ENCODE measurements at regions not wholly inside any gene's neighbourhood (a gene's known extent, or its start where the extent isn't known, plus 50 kb on each side); places are given as distances from the start of the nearest gene placed in this dataset.

DNA sequence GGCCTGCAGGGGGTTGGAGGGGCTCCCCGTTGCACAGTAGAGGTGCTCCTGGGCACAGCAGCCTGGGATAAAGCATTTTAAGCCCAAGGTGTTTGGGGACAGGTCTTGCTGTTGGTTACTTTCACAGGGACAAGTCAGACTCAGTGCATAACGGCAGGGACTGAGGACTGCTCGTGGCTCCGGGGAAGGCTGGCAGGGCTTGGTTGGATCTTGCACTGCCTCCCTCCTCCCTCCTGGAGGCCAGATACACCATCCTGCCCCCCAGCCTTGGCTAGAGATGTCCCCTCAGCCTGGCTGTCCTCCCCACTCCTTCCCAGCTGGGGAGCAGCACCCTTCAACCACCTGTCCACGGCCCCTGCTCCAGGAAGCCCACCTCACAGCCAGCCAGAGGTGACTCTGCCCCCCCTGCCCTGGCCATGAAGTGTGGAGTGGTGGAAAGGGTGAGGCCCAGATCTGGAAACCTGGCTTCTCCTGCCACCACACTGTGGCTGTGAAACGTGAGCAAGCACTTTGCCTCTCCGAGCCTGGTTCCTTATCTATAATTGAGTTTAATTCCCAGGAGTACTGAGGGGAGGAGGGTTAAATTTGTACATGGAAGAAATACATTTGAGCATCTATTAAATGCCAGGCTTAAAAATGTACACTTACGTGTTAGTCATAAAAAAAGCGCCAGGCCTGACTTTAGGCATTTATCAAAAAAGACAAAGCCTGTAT is 67.1 kb upstream of the TAF1B start:
- intact Hi-C loops (cut with DNase I; ENCODE audit: low total_unique reads) = no loop called here
- no peak overlapping the region for H3K4me3 ChIP-seq
- peak in 1 of 2 donors; percentile 50 for DNase-seq

DNA sequence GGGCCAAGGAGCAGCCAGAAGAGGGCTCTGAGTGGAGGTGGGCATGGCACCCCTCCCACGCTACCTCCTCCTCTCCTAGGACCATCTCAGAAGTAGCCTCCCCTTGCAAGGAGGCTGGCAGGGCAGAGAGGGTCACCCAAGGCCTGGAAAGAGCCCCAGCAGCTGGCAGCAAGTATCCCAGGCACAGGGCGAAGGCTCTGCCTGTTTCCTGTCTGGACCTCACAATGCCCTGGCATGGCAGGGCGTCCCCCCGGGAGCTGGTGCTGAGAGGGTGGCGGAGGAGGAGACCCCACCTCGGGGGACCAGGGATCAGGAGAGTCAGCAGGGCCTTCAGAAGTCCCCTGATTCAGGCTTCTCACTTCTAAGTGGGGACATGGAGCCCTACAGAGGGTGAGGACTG is 66.2 kb upstream of the TAF1B start:
- no peaks in the 10 kb centered on the region for H3K27me3 ChIP-seq
- no peaks in the 10 kb centered on the region for H3K9me3 ChIP-seq
- H3K27ac ChIP-seq = no peak overlapping the region
- peaks cover 0 to under 1% (median 0%) of the 10 kb centered on the region in 4 donors for H3K4me1 ChIP-seq
- TF ChIP-seq, protein P1, sequence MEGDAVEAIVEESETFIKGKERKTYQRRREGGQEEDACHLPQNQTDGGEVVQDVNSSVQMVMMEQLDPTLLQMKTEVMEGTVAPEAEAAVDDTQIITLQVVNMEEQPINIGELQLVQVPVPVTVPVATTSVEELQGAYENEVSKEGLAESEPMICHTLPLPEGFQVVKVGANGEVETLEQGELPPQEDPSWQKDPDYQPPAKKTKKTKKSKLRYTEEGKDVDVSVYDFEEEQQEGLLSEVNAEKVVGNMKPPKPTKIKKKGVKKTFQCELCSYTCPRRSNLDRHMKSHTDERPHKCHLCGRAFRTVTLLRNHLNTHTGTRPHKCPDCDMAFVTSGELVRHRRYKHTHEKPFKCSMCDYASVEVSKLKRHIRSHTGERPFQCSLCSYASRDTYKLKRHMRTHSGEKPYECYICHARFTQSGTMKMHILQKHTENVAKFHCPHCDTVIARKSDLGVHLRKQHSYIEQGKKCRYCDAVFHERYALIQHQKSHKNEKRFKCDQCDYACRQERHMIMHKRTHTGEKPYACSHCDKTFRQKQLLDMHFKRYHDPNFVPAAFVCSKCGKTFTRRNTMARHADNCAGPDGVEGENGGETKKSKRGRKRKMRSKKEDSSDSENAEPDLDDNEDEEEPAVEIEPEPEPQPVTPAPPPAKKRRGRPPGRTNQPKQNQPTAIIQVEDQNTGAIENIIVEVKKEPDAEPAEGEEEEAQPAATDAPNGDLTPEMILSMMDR (IDR thresholded peaks at IDR 0.05) = no peak
- intact Hi-C loops (cut with DNase I; ENCODE audit: low total_unique reads) = no loop called here
- no peaks in the 10 kb centered on the region for H3K36me3 ChIP-seq
- H3K4me3 ChIP-seq = no peak overlapping the region
- DNase-seq = peak in 1 of 2 donors; percentile 45

More for the DNA sequence above, 67.1 kb upstream of the TAF1B start:
- Histone ChIP-seq H3K4me1 (peaks cover 0 to 10% (median 6%) of the 10 kb centered on the region in 4 donors), H3K27me3 (no peaks in the 10 kb centered on the region), H3K9me3 (no peaks in the 10 kb centered on the region), H3K27ac (no peak overlapping the region), H3K36me3 (no peaks in the 10 kb centered on the region)
- TF ChIP-seq, protein P1 (IDR thresholded peaks at IDR 0.05) = no peak

DNA sequence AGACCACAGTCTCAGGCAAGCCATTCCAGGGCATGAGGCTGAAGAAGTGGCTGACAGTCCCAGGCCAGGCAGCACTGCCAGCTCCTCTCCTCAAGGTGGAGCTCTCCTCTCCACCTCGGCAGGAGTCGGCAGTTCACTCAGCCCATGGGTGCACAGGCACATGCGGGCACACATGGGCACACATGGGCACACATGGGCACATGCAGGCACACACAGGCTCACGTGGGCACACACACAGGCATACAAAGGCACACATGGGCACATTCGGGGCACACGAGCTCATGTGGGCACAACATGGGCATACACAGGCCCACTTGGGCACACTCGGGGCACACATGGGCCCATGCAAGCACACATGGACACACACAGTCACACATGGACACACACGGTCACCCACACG is 65.3 kb upstream of the TAF1B start:
- H3K4me3 ChIP-seq = no peak overlapping the region
- no peaks in the 10 kb centered on the region for H3K4me1 ChIP-seq
- DNase-seq = peak in 1 of 2 donors; percentile 56
- H3K27me3 ChIP-seq = no peaks in the 10 kb centered on the region
- TF ChIP-seq, protein P1 (IDR thresholded peaks at IDR 0.05) = no peak
- H3K27ac ChIP-seq = no peak overlapping the region
- no peaks in the 10 kb centered on the region for H3K36me3 ChIP-seq
- intact Hi-C loops (cut with DNase I; ENCODE audit: low total_unique reads) = no loop called here
- H3K9me3 ChIP-seq = no peaks in the 10 kb centered on the region

DNA sequence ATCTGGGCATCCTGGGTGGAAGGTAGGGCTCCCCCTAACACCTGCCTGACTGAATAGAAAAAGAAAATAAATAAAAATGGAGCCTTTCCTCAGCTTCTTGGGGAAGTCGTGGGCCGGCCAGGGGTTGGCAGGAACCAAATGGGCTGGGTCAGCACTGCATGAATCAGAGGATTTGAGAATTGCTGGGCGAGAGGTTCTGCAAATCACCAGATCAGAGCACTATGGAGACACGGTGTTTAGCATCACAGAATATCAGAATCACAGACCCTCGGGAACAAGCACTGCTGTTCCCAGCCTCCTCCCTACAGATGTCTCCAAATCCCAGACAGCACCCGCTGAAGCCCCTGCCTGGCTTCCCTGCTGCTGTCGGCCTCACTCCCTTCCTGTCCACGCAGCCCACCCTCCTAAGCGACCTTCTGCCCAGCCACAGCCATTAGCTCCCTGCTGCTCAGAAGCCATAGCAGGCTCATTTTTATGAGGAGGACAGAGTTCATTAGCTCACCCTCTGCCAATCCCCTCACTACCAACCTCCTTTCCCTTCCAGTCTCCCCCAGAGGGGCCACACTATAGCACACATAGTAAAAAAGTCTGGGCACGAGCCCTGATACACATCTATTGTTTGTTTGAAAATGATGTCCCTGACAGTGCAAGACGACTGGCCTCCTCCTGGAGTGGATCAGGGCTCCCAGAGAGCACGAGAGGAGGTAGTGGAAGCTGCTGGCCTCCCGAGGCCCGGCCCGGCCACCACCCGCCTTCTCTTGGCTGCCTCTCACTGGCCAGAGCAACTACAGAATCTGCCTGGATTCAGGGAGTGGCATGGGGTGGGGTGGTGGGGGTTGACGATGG is 64.6 kb upstream of the TAF1B start:
- Histone ChIP-seq H3K4me1 (no peaks in the 10 kb centered on the region), H3K27ac (no peak overlapping the region), H3K36me3 (no peaks in the 10 kb centered on the region), H3K27me3 (no peaks in the 10 kb centered on the region), H3K9me3 (no peaks in the 10 kb centered on the region), H3K4me3 (no peak overlapping the region)
- peak in 1 of 2 donors; percentile 51 for DNase-seq
- intact Hi-C loops (cut with DNase I; ENCODE audit: low total_unique reads) = no loop called here
- TF ChIP-seq, protein P1 (IDR thresholded peaks at IDR 0.05) = no peak

DNA sequence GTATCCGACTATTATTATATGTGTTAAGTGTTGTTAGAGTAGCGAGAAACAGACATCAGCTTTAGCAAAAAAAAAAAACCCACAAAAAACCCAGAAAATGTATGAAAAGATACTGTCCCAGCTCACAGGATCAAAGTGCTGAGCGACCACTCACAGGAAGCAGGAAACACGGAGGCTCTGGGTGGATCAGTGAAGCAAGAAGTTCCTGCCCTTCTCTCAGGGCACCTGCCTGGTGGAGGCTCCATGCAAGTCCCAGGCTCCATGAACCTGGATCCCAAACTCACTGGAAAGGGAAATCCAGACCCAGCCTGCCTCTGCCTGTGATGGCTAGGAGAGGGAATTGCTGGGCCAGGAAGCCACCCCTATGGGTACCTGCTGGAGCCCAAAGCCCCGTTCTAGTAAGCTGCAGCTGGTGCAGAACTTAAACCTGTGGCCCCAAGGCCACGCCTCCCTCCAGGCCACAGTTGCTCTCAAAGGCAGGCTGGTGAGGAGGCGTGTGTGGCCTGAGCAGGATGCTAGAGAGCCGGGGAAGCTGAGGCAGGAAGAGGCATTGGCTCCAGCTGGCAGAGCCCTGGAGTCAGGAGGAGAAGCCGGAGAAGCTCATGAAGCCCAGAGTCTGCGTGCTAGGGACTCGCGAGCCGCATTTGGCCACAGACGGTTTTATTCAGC is 63.5 kb upstream of the TAF1B start:
- H3K27ac ChIP-seq = no peak overlapping the region
- no peaks in the 10 kb centered on the region for H3K36me3 ChIP-seq
- no peak overlapping the region for H3K4me3 ChIP-seq
- TF ChIP-seq, protein P1 (IDR thresholded peaks at IDR 0.05) = no peak
- no peaks in the 10 kb centered on the region for H3K9me3 ChIP-seq
- intact Hi-C loops (cut with DNase I; ENCODE audit: low total_unique reads) = no loop called here
- no peaks in the 10 kb centered on the region for H3K4me1 ChIP-seq
- H3K27me3 ChIP-seq = no peaks in the 10 kb centered on the region
- peak in 1 of 2 donors; percentile 48 for DNase-seq
